Fibroblast of lung (primary cell): ENCODE measurements at regions not wholly inside any gene's neighbourhood (a gene's known extent, or its start where the extent isn't known, plus 50 kb on each side); places are given as distances from the start of the nearest gene placed in this dataset.

ENCODE experiments used
- DNase-seq, 2 donors: peaks; one replicate each; pipeline versions ENCODE4 v3.0.0 to v3.0.0-alpha.2; 2010; ENCODE audit warnings: low read depth in 2 of 2
- H2AFZ ChIP-seq: 2 replicates; pipeline ENCODE4 v1.5.1; 2012; ENCODE audit warnings: low read length, control low read depth, inconsistent platforms
- H3K27ac ChIP-seq: 2 replicates; pipeline ENCODE4 v1.5.1; 2011; ENCODE audit warnings: low read length, control low read depth; ENCODE audit not compliant: insufficient read depth
- H3K27me3 ChIP-seq: 2 replicates; pipeline ENCODE4 v1.5.1; 2011; ENCODE audit warnings: mild to moderate bottlenecking, low read length; ENCODE audit not compliant: control insufficient read depth, insufficient read depth
- H3K36me3 ChIP-seq: 2 replicates; pipeline ENCODE4 v1.5.1; 2011; ENCODE audit warnings: low read length; ENCODE audit not compliant: control insufficient read depth, insufficient read depth
- H3K4me1 ChIP-seq: 2 replicates; pipeline ENCODE4 v1.5.1; 2011; ENCODE audit warnings: low read length; ENCODE audit not compliant: control insufficient read depth, insufficient read depth; ENCODE audit errors: extremely low read depth
- H3K4me2 ChIP-seq: 2 replicates; pipeline ENCODE4 v1.5.1; 2011; ENCODE audit warnings: low read length, control low read depth; ENCODE audit not compliant: insufficient read depth; ENCODE audit errors: extremely low read depth
- H3K4me3 ChIP-seq, 4 experiments: fragments of 200-600 bp in 1 of 4; sonication (generic) in 1 of 4; replicated peaks in 1 of 4; 2 replicates each; pipeline ENCODE4 v1.5.1; 2011 to 2016; ENCODE audit warnings: low read length in 4 of 4, low read depth in 3 of 4, mild to moderate bottlenecking in 3 of 4, control low read depth in 2 of 4, inconsistent platforms in 1 of 4, mixed read lengths in 1 of 4; ENCODE audit not compliant: insufficient read depth in 1 of 4; ENCODE audit errors: control extremely low read depth in 1 of 4
- H3K79me2 ChIP-seq: 2 replicates; pipeline ENCODE4 v1.5.1; 2012; ENCODE audit warnings: mild to moderate bottlenecking, low read length, inconsistent platforms; ENCODE audit not compliant: control insufficient read depth, insufficient read depth
- H3K9ac ChIP-seq: 2 replicates; pipeline ENCODE4 v1.5.1; 2011; ENCODE audit warnings: mild to moderate bottlenecking, low read length, control low read depth; ENCODE audit not compliant: insufficient read depth
- H3K9me3 ChIP-seq: 2 replicates; pipeline ENCODE4 v1.5.1; 2012; ENCODE audit warnings: low read depth, low read length; ENCODE audit not compliant: control insufficient read depth, insufficient read depth
- H4K20me1 ChIP-seq: 2 replicates; pipeline ENCODE4 v1.5.1; 2011; ENCODE audit warnings: low read length; ENCODE audit not compliant: control insufficient read depth, insufficient read depth; ENCODE audit errors: extremely low read depth
- EZH2 ChIP-seq: IDR thresholded peaks from 2 replicates; pipeline ENCODE4 v1.5.1; 2012; ENCODE audit warnings: low read length, control low read depth, mild to moderate bottlenecking; ENCODE audit errors: missing control alignments
- TF ChIP-seq, protein P1 (sequence below), 2 donors: IDR thresholded peaks in 1 of 2; conservative IDR thresholded peaks in 1 of 2; 1 replicate in 1 of 2; 2 replicates in 1 of 2; pipeline ENCODE4 v1.5.1; 2011 to 2012; ENCODE audit warnings: low read length in 2 of 2, control low read depth in 1 of 2, inconsistent platforms in 1 of 2, low read depth in 1 of 2, mild to moderate bottlenecking in 1 of 2

DNA sequence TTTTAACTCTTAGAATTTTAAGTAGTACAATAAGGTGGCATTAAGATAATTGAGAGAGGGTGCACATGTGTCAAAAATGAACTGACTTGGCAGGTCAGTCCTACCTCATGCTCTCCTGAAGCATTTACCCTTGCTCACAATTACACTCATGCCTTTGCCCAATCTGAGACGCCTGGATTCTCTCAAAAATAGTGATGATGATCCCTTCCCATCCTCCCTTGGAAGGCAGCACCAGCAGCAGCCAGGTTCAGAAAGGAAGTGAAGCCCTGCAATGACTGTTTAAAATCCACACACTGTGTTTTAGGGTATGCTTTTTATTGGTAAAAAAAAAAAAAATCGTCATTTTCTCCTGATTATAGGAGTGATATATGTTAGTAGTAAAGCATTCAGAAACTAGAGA, 246.6 kb downstream of the PRELID2 start:
- H3K79me2 ChIP-seq, result no peaks in the 10 kb centered on the region
- no peak overlapping the region for H3K4me2 ChIP-seq
- no peak overlapping the region for H3K27ac ChIP-seq

DNA sequence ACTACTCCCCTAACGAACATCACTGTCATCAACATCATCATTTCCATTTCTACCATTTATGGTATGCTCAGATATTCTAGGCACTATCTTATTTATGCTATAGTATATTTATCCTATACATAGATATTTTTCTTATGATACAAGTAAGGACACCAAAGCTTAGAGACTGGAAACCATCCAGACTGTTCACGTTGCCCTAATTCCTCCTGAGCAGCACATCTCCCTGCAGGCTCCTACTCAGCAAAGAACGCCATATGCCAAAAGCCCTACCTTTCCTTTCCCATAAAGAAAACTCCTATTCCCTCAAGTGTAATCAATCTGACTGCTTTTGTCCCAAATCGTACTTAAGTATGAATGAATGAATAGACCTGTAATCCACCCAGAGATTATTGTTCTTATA, 247.0 kb downstream of the PRELID2 start:
- no peaks in the 10 kb centered on the region for H4K20me1 ChIP-seq
- no peaks in the 10 kb centered on the region for H3K9me3 ChIP-seq
- H3K4me2 ChIP-seq, result peak overlapping the region; percentile 45
- DNase-seq, result no peak
- no peaks in the 10 kb centered on the region for H3K27me3 ChIP-seq
- TF ChIP-seq EZH2, result no peak
- TF ChIP-seq, protein P1, sequence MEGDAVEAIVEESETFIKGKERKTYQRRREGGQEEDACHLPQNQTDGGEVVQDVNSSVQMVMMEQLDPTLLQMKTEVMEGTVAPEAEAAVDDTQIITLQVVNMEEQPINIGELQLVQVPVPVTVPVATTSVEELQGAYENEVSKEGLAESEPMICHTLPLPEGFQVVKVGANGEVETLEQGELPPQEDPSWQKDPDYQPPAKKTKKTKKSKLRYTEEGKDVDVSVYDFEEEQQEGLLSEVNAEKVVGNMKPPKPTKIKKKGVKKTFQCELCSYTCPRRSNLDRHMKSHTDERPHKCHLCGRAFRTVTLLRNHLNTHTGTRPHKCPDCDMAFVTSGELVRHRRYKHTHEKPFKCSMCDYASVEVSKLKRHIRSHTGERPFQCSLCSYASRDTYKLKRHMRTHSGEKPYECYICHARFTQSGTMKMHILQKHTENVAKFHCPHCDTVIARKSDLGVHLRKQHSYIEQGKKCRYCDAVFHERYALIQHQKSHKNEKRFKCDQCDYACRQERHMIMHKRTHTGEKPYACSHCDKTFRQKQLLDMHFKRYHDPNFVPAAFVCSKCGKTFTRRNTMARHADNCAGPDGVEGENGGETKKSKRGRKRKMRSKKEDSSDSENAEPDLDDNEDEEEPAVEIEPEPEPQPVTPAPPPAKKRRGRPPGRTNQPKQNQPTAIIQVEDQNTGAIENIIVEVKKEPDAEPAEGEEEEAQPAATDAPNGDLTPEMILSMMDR (conservative IDR thresholded peaks at IDR 0.05 in 1 of 2, IDR thresholded peaks at IDR 0.05 in 1 of 2; ENCODE audit: low read depth in 1 of 2, low read length in 2 of 2), result no peak
- H3K4me3 ChIP-seq, result no peak overlapping the region
- peaks cover 2% of the 10 kb centered on the region for H3K4me1 ChIP-seq
- no peaks in the 10 kb centered on the region for H3K36me3 ChIP-seq
- no peak overlapping the region for H3K9ac ChIP-seq
- no peak overlapping the region for H2AFZ ChIP-seq
- H3K27ac ChIP-seq, result no peak overlapping the region
- no peaks in the 10 kb centered on the region for H3K79me2 ChIP-seq

More for the DNA sequence above, 246.6 kb downstream of the PRELID2 start:
- no peaks in the 10 kb centered on the region for H3K36me3 ChIP-seq
- TF ChIP-seq EZH2, result no peak
- TF ChIP-seq, protein P1 (conservative IDR thresholded peaks at IDR 0.05 in 1 of 2, IDR thresholded peaks at IDR 0.05 in 1 of 2; ENCODE audit: low read depth in 1 of 2, low read length in 2 of 2), result no peak
- H2AFZ ChIP-seq, result no peak overlapping the region
- no peaks in the 10 kb centered on the region for H3K9me3 ChIP-seq
- H3K27me3 ChIP-seq, result no peaks in the 10 kb centered on the region
- peaks cover 2% of the 10 kb centered on the region for H3K4me1 ChIP-seq
- DNase-seq, result no peak
- no peaks in the 10 kb centered on the region for H4K20me1 ChIP-seq
- H3K4me3 ChIP-seq, result no peak overlapping the region
- H3K9ac ChIP-seq, result no peak overlapping the region

DNA sequence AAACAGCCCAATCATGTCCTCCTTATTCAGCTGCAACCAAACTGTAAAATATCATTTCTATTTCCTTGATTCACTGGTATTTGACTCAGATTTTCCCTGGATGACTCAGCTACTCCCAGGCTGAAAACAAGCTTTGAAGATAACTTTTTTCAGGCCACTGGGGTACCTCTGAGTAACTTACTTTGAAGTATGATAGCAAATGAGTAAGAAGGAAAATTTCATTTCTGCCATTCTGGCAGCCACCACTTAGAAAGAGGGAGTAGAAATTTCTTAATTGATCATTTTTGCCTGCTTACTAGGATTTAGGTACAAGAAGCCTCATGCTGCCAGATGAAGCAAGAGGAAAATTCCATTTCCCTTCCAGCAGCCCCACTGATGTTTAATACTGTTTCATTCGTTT, 247.4 kb downstream of the PRELID2 start:
- H2AFZ ChIP-seq, result no peak overlapping the region

More for the DNA sequence above, 247.4 kb downstream of the PRELID2 start:
- H3K4me2 ChIP-seq, result peak overlapping the region; percentile 45
- peak; percentile 66 to 97 for DNase-seq
- peaks cover 2% of the 10 kb centered on the region for H3K4me1 ChIP-seq
- no peaks in the 10 kb centered on the region for H3K9me3 ChIP-seq
- no peak overlapping the region for H3K27ac ChIP-seq
- H3K9ac ChIP-seq, result no peak overlapping the region
- H3K36me3 ChIP-seq, result no peaks in the 10 kb centered on the region
- H3K79me2 ChIP-seq, result no peaks in the 10 kb centered on the region
- no peak overlapping the region for H3K4me3 ChIP-seq
- TF ChIP-seq, protein P1 (conservative IDR thresholded peaks at IDR 0.05 in 1 of 2, IDR thresholded peaks at IDR 0.05 in 1 of 2; ENCODE audit: low read depth in 1 of 2, low read length in 2 of 2), result no peak
- TF ChIP-seq EZH2, result no peak
- H4K20me1 ChIP-seq, result no peaks in the 10 kb centered on the region
- no peaks in the 10 kb centered on the region for H3K27me3 ChIP-seq
